Breast epithelium (tissue), 4 donors: ENCODE measurements at regions not wholly inside any gene's neighbourhood (a gene's known extent, or its start where the extent isn't known, plus 50 kb on each side); places are given as distances from the start of the nearest gene placed in this dataset.

Experiments
- DNase-seq, 2 donors: peaks; one replicate each; pipeline ENCODE4 v3.0.0-alpha.2; 2019; ENCODE audit warnings: low spot score in 2 of 2
- H3K27ac ChIP-seq, 2 donors: fragments of 200-600 bp; sonication (generic) in 1 of 2; one replicate each; pipeline ENCODE4 v1.5.1; 2016 to 2019; ENCODE audit warnings: mild to moderate bottlenecking in 1 of 2
- H3K27me3 ChIP-seq, 2 donors: fragments of 200-600 bp; sonication (generic) in 1 of 2; one replicate each; pipeline versions ENCODE4 v1.5.1 to v1.6.0; 2017 to 2019; ENCODE audit warnings: control low read depth in 1 of 2, mild to moderate bottlenecking in 1 of 2
- H3K36me3 ChIP-seq: fragments of 200-600 bp; one replicate; pipeline ENCODE4 v1.5.1; 2019
- H3K4me1 ChIP-seq, 2 donors: fragments of 200-600 bp; sonication (generic); one replicate each; pipeline ENCODE4 v1.5.1; 2016 to 2019; ENCODE audit warnings: control low read depth in 1 of 2
- H3K4me3 ChIP-seq, 3 donors: fragments of 200-600 bp; sonication (generic); 1 replicate in 2 of 3; 2 replicates in 1 of 3; pipeline ENCODE4 v1.5.1; 2016 to 2019; ENCODE audit warnings: mild to moderate bottlenecking in 3 of 3, moderate library complexity in 2 of 3
- H3K9me3 ChIP-seq, 2 donors: fragments of 200-600 bp; sonication (generic) in 1 of 2; one replicate each; pipeline ENCODE4 v1.5.1; 2016 to 2019; ENCODE audit warnings: control low read depth in 1 of 2
- CTCF ChIP-seq, 3 donors: fragments of 450-650 bp; IDR thresholded peaks; one replicate each; pipeline ENCODE4 v1.5.1; 2016 to 2017; ENCODE audit warnings: antibody characterized with exemption in 3 of 3, mild to moderate bottlenecking in 3 of 3, moderate library complexity in 3 of 3
- POLR2A ChIP-seq: fragments of 450-650 bp; IDR thresholded peaks from one replicate; pipeline ENCODE4 v1.6.1; 2016; ENCODE audit warnings: antibody characterized with exemption, mild to moderate bottlenecking, moderate library complexity
- POLR2AphosphoS5 ChIP-seq, 3 donors: sonication (generic); formaldehyde crosslinking; IDR thresholded peaks; one replicate each; pipeline ENCODE4 v1.6.1; 2017; ENCODE audit warnings: antibody characterized with exemption in 3 of 3
- intact Hi-C: fragments of 100-400 bp; cut with DNase I; formaldehyde crosslinking; loops from one replicate; pipeline ENCODE4 v1.15.1; 2023; ENCODE audit warnings: low total_unique reads

GRCh38 chr13:111850458-111850857 lies 216.5 kb upstream of the SOX1 start:
- intact Hi-C loops, result no loop called here

DNA sequence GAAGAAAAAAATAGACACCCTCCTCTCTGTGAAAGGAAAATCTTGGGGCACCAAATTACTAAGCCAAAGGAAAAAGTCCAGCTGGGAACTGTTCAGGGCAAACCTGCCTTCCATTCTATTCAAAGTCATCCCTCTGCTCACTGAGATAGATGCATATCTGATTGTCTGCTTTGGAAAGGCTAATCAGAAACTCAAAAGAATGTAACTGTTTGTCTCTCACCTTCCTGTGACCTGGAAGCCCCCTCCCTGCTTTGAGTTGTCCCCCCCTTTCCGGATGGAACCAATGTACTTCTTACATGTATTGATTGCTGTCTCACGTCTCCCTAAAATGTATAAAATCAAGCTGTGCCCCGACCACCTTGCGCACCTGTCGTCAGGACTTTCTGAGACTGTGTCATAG lies 216.0 kb upstream of the SOX1 start:
- intact Hi-C loops, result no loop called here
- Histone ChIP-seq H3K27ac (no peak overlapping the region), H3K4me1 (no peaks in the 10 kb centered on the region), H3K36me3 (no peaks in the 10 kb centered on the region), H3K4me3 (no peak overlapping the region), H3K9me3 (peaks cover 0 to 6% of the 10 kb centered on the region in 2 donors), H3K27me3 (peaks cover 0 to 23% of the 10 kb centered on the region in 2 donors)
- DNase-seq, result no peak
- TF ChIP-seq POLR2A, result no peak
- TF ChIP-seq CTCF (IDR thresholded peaks at IDR 0.05), result no peak
- TF ChIP-seq POLR2AphosphoS5 (IDR thresholded peaks at IDR 0.05), result no peak

More at GRCh38 chr13:111850458-111850857, 216.5 kb upstream of the SOX1 start:
- no peak for DNase-seq
- Histone ChIP-seq H3K36me3 (no peaks in the 10 kb centered on the region), H3K4me3 (no peak overlapping the region), H3K27ac (no peak overlapping the region), H3K9me3 (peaks cover 0 to 6% of the 10 kb centered on the region in 2 donors), H3K27me3 (peaks cover 0 to 24% of the 10 kb centered on the region in 2 donors), H3K4me1 (no peaks in the 10 kb centered on the region)
- no peak for TF ChIP-seq POLR2A
- TF ChIP-seq POLR2AphosphoS5 (IDR thresholded peaks at IDR 0.05), result no peak
- TF ChIP-seq CTCF (IDR thresholded peaks at IDR 0.05), result no peak

DNA sequence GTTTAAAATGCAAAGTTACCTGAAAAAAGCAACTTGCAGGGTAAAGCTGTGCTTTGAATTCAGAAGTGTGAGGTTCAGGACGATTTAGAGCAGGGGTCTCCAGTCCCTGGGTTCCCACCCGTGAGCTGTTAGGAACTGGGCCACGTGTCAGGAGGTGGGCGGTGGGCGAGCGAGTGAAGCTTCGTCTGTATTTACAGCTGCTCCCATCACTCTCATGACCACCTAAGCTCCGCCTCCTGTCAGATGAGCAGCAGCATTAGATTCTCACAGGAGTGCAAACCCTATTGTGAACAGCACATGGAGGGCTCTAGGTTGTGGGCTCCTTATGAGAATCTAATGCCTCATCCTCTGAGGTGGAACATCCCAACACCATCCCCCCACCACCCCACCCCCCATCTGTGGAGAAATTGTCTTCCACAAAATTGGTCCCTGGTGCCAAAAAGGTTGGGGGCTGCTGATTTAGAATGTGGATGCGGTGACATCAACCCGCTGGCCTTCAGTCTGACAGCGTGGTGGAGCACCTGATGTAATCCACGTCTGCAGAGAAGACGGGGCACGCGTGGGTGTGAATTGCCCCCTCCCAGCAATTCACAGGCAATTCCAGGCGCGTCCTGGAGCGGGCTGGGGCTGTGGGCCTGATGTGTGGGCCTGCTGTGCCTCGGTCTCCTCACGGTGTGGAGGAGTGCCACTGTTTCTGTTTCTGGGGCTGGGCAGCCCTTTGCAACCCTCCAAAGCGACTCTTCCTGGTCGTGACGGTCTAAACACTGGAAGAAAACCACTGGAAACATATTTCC lies 214.0 kb upstream of the SOX1 start:
- Histone ChIP-seq H3K4me1 (no peaks in the 10 kb centered on the region), H3K9me3 (peaks cover 0 to 10% of the 10 kb centered on the region in 2 donors), H3K27me3 (peaks cover 0 to 30% of the 10 kb centered on the region in 2 donors), H3K36me3 (no peaks in the 10 kb centered on the region), H3K27ac (no peak overlapping the region), H3K4me3 (no peak overlapping the region)
- TF ChIP-seq POLR2A, result no peak
- TF ChIP-seq CTCF (IDR thresholded peaks at IDR 0.05), result no peak
- no peak for TF ChIP-seq POLR2AphosphoS5 (IDR thresholded peaks at IDR 0.05)
- intact Hi-C loops, result no loop called here
- no peak for DNase-seq

GRCh38 chr13:111853721-111854120 lies 213.2 kb upstream of the SOX1 start:
- intact Hi-C loops, result no loop called here
- no peaks in the 10 kb centered on the region for H3K4me1 ChIP-seq
- H3K9me3 ChIP-seq, result peaks cover 0 to 8% of the 10 kb centered on the region in 2 donors
- DNase-seq, result no peak
- H3K27me3 ChIP-seq, result peaks cover 0 to 24% of the 10 kb centered on the region in 2 donors
- no peak overlapping the region for H3K27ac ChIP-seq
- no peak for TF ChIP-seq POLR2A
- no peak for TF ChIP-seq POLR2AphosphoS5 (IDR thresholded peaks at IDR 0.05)
- no peak for TF ChIP-seq CTCF (IDR thresholded peaks at IDR 0.05)
- H3K36me3 ChIP-seq, result no peaks in the 10 kb centered on the region
- H3K4me3 ChIP-seq, result no peak overlapping the region

- Histone ChIP-seq H3K9me3 (peaks cover 0 to 8% of the 10 kb centered on the region in 2 donors), H3K4me1 (no peaks in the 10 kb centered on the region), H3K36me3 (no peaks in the 10 kb centered on the region), H3K27me3 (peaks cover 0 to 21% of the 10 kb centered on the region in 2 donors), H3K4me3 (no peak overlapping the region), H3K27ac (no peak overlapping the region)
- intact Hi-C loops, result no loop called here
- TF ChIP-seq POLR2AphosphoS5 (IDR thresholded peaks at IDR 0.05) (no peak), CTCF (IDR thresholded peaks at IDR 0.05) (no peak), POLR2A (no peak)
- no peak for DNase-seq
These were observed 212.5 kb upstream of the SOX1 start for GRCh38 chr13:111854403-111854802.
